RWPE2 (cell line): ENCODE measurements at regions not wholly inside any gene's neighbourhood (a gene's known extent, or its start where the extent isn't known, plus 50 kb on each side); places are given as distances from the start of the nearest gene placed in this dataset.

Source experiments
- ATAC-seq: fragments of 200-7000 bp; cut with Tn5 transposase; 3 replicates; pipeline ENCODE4 v1.9.1; 2021; ENCODE audit warnings: low read depth
- DNase-seq: peaks from one replicate; pipeline ENCODE4 v3.0.0-alpha.2; 2020; ENCODE audit warnings: low spot score
- H3K27ac ChIP-seq: fragments of 450-650 bp; 2 replicates; pipeline ENCODE4 v1.5.1; 2017; ENCODE audit warnings: mild to moderate bottlenecking; ENCODE audit not compliant: poor library complexity, severe bottlenecking
- H3K27me3 ChIP-seq: fragments of 250-450 bp; sonication (Bioruptor Pico); 2 replicates; pipeline ENCODE4 v1.5.1; 2021; ENCODE audit warnings: mild to moderate bottlenecking, moderate library complexity; ENCODE audit not compliant: insufficient read depth, poor library complexity, severe bottlenecking
- H3K36me3 ChIP-seq: fragments of 250-450 bp; sonication (Bioruptor Pico); 2 replicates; pipeline ENCODE4 v1.5.1; 2020; ENCODE audit warnings: low read depth, mild to moderate bottlenecking, moderate library complexity
- H3K4me1 ChIP-seq: fragments of 250-450 bp; sonication (Bioruptor Pico); 2 replicates; pipeline ENCODE4 v1.5.1; 2021; ENCODE audit warnings: mild to moderate bottlenecking, moderate library complexity; ENCODE audit not compliant: insufficient read depth, poor library complexity, severe bottlenecking
- H3K4me3 ChIP-seq: fragments of 250-450 bp; sonication (Bioruptor Pico); 2 replicates; pipeline ENCODE4 v1.5.1; 2021; ENCODE audit warnings: mild to moderate bottlenecking, moderate library complexity; ENCODE audit not compliant: severe bottlenecking
- H3K9me3 ChIP-seq: fragments of 250-450 bp; sonication (Bioruptor Pico); 2 replicates; pipeline ENCODE4 v1.5.1; 2021; ENCODE audit warnings: mild to moderate bottlenecking, moderate library complexity; ENCODE audit not compliant: severe bottlenecking
- TF ChIP-seq, protein P1 (sequence below): fragments of 450-650 bp; IDR thresholded peaks from one replicate; pipeline ENCODE4 v1.5.1; 2017; ENCODE audit warnings: mild to moderate bottlenecking, moderate library complexity; ENCODE audit not compliant: poor library complexity, severe bottlenecking

DNA sequence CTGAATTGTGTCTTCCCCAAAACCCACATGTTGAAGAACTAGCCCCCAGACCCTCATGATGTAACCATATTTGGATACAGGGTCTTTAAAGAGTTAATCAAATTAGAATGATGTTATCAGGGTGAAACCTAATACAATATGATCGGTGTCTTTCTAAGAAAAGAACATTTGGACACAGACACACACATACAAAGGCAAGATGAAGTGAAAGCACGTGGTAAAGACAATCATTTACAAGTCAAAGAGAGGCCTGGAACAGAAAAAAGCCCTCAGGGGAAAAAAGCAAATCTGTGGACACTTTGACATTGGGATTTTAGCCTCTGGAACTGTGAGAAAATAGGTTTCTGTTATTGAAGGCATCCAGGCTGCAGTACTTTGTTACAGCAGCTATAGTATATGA, 733.4 kb downstream of the JRKL start:
- TF ChIP-seq, protein P1, sequence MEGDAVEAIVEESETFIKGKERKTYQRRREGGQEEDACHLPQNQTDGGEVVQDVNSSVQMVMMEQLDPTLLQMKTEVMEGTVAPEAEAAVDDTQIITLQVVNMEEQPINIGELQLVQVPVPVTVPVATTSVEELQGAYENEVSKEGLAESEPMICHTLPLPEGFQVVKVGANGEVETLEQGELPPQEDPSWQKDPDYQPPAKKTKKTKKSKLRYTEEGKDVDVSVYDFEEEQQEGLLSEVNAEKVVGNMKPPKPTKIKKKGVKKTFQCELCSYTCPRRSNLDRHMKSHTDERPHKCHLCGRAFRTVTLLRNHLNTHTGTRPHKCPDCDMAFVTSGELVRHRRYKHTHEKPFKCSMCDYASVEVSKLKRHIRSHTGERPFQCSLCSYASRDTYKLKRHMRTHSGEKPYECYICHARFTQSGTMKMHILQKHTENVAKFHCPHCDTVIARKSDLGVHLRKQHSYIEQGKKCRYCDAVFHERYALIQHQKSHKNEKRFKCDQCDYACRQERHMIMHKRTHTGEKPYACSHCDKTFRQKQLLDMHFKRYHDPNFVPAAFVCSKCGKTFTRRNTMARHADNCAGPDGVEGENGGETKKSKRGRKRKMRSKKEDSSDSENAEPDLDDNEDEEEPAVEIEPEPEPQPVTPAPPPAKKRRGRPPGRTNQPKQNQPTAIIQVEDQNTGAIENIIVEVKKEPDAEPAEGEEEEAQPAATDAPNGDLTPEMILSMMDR: no peak
- no peak for DNase-seq

DNA sequence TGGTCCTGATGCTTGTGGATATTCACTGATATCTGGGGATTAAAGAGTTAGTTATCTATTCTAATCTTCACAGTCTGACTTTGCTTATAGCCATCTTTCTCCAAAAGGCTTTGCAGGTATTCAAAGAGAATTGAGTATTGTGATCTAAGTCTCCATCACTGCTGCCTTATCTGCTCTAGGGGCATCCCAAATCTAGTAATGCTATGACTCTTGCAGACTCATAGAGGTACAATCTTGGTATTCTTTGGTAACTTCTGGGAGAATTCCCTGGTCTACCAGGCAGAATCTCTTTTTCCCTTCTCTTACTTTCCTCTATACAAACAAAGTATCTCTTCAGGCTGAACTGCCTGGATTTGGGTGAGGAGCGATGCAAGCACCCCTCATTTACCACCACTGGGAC, 746.3 kb downstream of the JRKL start:
- Histone ChIP-seq H3K36me3 (no peaks in the 10 kb centered on the region), H3K9me3 (no peaks in the 10 kb centered on the region), H3K27me3 (no peaks in the 10 kb centered on the region), H3K4me3 (no peak overlapping the region), H3K4me1 (no peaks in the 10 kb centered on the region), H3K27ac (no peak overlapping the region)
- no peak for ATAC-seq
- no peak for DNase-seq
- TF ChIP-seq, protein P1: no peak

More for the DNA sequence above, 733.4 kb downstream of the JRKL start:
- Histone ChIP-seq H3K36me3 (no peaks in the 10 kb centered on the region), H3K27me3 (peaks cover 5% of the 10 kb centered on the region), H3K9me3 (no peaks in the 10 kb centered on the region), H3K4me3 (no peak overlapping the region), H3K4me1 (no peaks in the 10 kb centered on the region), H3K27ac (no peak overlapping the region)
- no peak for ATAC-seq

- Histone ChIP-seq H3K36me3 (no peaks in the 10 kb centered on the region), H3K4me3 (no peak overlapping the region), H3K27me3 (no peaks in the 10 kb centered on the region), H3K4me1 (no peaks in the 10 kb centered on the region), H3K9me3 (no peaks in the 10 kb centered on the region), H3K27ac (no peak overlapping the region)
- ATAC-seq (no peak), DNase-seq (no peak)
- TF ChIP-seq, protein P1: peak; percentile 73
Observed at GRCh38 chr11:97140885-97141494, 751.2 kb downstream of the JRKL start.

GRCh38 chr11:97143463-97143862, 753.6 kb downstream of the JRKL start:
- ATAC-seq: no peak
- TF ChIP-seq, protein P1: no peak
- Histone ChIP-seq H3K36me3 (no peaks in the 10 kb centered on the region), H3K27me3 (no peaks in the 10 kb centered on the region), H3K4me1 (no peaks in the 10 kb centered on the region), H3K4me3 (no peak overlapping the region), H3K9me3 (no peaks in the 10 kb centered on the region), H3K27ac (no peak overlapping the region)
- no peak for DNase-seq

DNA sequence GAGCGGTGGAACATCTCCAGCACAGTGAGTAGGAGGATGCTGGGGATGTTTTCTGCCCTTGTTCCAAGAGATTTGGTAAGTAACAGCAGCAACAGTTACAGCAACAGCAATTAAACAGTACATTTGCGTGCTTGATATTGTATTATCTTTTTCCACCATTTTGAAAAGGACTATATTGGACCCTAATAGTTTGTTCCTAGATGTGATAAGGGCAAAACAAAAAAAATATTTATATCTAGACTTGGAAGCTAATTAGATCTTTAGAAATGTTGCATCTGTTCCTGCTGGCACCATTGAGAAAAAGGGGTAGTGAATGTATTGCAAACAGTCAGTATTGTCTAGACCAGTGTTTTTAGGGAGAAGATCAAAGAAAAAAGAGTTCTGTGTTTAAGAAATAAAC, 759.9 kb downstream of the JRKL start:
- Histone ChIP-seq H3K4me1 (no peaks in the 10 kb centered on the region), H3K9me3 (no peaks in the 10 kb centered on the region), H3K36me3 (no peaks in the 10 kb centered on the region), H3K4me3 (no peak overlapping the region), H3K27me3 (no peaks in the 10 kb centered on the region), H3K27ac (no peak overlapping the region)
- no peak for DNase-seq
- TF ChIP-seq, protein P1: no peak
- no peak for ATAC-seq
